HG03103 (cell line): ENCODE measurements at regions not wholly inside any gene's neighbourhood (a gene's known extent, or its start where the extent isn't known, plus 50 kb on each side); places are given as distances from the start of the nearest gene placed in this dataset.
"Not testable (repeated sequence)": the region's sequence is repeated elsewhere in the genome, so short reads cannot be mapped to it uniquely, and the experiment has no call there.

Experiments used
- ATAC-seq: cut with Tn5 transposase; IDR thresholded peaks from one replicate; pipeline ENCODE4 v1.9.1; 2021; ENCODE audit warnings: low read depth; ENCODE audit not compliant: unreplicated experiment

- no peak for ATAC-seq
Observed at GRCh38 chr5:102068870-102069269, 227.2 kb downstream of the SLCO4C1 start.

GRCh38 chr5:102049517-102049916, 246.6 kb downstream of the SLCO4C1 start:
- ATAC-seq = no peak

- ATAC-seq = no peak
Observed at GRCh38 chr5:102048940-102049339, 247.1 kb downstream of the SLCO4C1 start.

GRCh38 chr5:102047073-102047472, 249.0 kb downstream of the SLCO4C1 start:
- not testable (repeated sequence) for ATAC-seq

GRCh38 chr5:102040326-102040725, 255.8 kb downstream of the SLCO4C1 start:
- ATAC-seq = no peak

- no peak for ATAC-seq
Observed at GRCh38 chr5:102036927-102037326, 259.2 kb downstream of the SLCO4C1 start.

GRCh38 chr5:102031711-102032110, 264.4 kb downstream of the SLCO4C1 start:
- no peak for ATAC-seq

- ATAC-seq = no peak
Observed at GRCh38 chr5:102018690-102019089, 277.4 kb downstream of the SLCO4C1 start.

- ATAC-seq = no peak
Observed at GRCh38 chr5:102018279-102018678, 277.8 kb downstream of the SLCO4C1 start.

GRCh38 chr5:102014371-102014770, 281.7 kb downstream of the SLCO4C1 start:
- no peak for ATAC-seq

GRCh38 chr5:102010644-102011043, 285.4 kb downstream of the SLCO4C1 start:
- no peak for ATAC-seq

- no peak for ATAC-seq
Observed at GRCh38 chr5:101997235-101997634, 298.8 kb downstream of the SLCO4C1 start.

- no peak for ATAC-seq
Observed at GRCh38 chr5:101995585-101995984, 300.5 kb downstream of the SLCO4C1 start.

GRCh38 chr5:101991486-101991885, 304.6 kb downstream of the SLCO4C1 start:
- ATAC-seq = no peak

- ATAC-seq = no peak
Observed at GRCh38 chr5:101989659-101990058, 306.4 kb downstream of the SLCO4C1 start.

GRCh38 chr5:101977729-101978345, 318.2 kb downstream of the SLCO4C1 start:
- peak; percentile 97 for ATAC-seq

- ATAC-seq = no peak
Observed at GRCh38 chr5:101976933-101977332, 319.2 kb downstream of the SLCO4C1 start.

GRCh38 chr5:101969742-101970141, 326.3 kb downstream of the SLCO4C1 start:
- no peak for ATAC-seq

GRCh38 chr5:101966476-101966875, 329.6 kb downstream of the SLCO4C1 start:
- ATAC-seq = no peak

GRCh38 chr5:101955891-101956290, 340.2 kb downstream of the SLCO4C1 start:
- no peak for ATAC-seq

- ATAC-seq = no peak
Observed at GRCh38 chr5:101950019-101950418, 346.1 kb downstream of the SLCO4C1 start.

GRCh38 chr5:101948615-101949014, 347.5 kb downstream of the SLCO4C1 start:
- ATAC-seq = no peak

- no peak for ATAC-seq
Observed at GRCh38 chr5:101943784-101944183, 352.3 kb downstream of the SLCO4C1 start.
